A673 (cell line): ENCODE measurements at regions not wholly inside any gene's neighbourhood (a gene's known extent, or its start where the extent isn't known, plus 50 kb on each side); places are given as distances from the start of the nearest gene placed in this dataset.

Experiments used
- BruUV-seq: library from RNA; stranded (reverse); fragments of 400-500 nt; replicated peaks from 2 replicates; lab custom pipeline; 2021; lab: Mats Ljungman, UMichigan
- CTCF ChIA-PET: fragments of 300-600 bp; sonication (Branson Sonifier 250); formaldehyde crosslinking; loops from one replicate; lab custom pipeline; 2022; ENCODE audit warnings: antibody characterized with exemption; lab: Charles Lee
- POLR2A ChIA-PET: fragments of 300-600 bp; sonication (Branson Sonifier 250); formaldehyde crosslinking; loops from one replicate; lab custom pipeline; 2022; ENCODE audit warnings: antibody characterized with exemption; ENCODE audit not compliant: low non-redundant PET; lab: Charles Lee
- DNase-seq: peaks from one replicate; pipeline ENCODE4 v3.0.0-alpha.2; 2015; ENCODE audit warnings: low spot score
- H3K27ac ChIP-seq: fragments of 200-600 bp; sonication (generic); 2 replicates; pipeline ENCODE4 v1.5.1; 2016; ENCODE audit warnings: mixed run types, low read depth, mild to moderate bottlenecking, mixed read lengths, antibody characterized with exemption, low read length; ENCODE audit not compliant: poor library complexity, severe bottlenecking
- H3K27me3 ChIP-seq: fragments of 200-600 bp; sonication (generic); replicated peaks from 2 replicates; pipeline ENCODE4 v1.6.1; 2017; ENCODE audit warnings: mixed run types, low read depth, mild to moderate bottlenecking, mixed read lengths, antibody characterized with exemption, low read length; ENCODE audit not compliant: insufficient read depth, poor library complexity
- H3K36me3 ChIP-seq: fragments of 200-600 bp; sonication (generic); 2 replicates; pipeline ENCODE4 v1.6.1; 2016; ENCODE audit warnings: mixed run types, mild to moderate bottlenecking, mixed read lengths, antibody characterized with exemption, low read length; ENCODE audit not compliant: insufficient read depth, poor library complexity, severe bottlenecking
- H3K4me1 ChIP-seq: fragments of 200-600 bp; sonication (generic); 2 replicates; pipeline ENCODE4 v1.6.1; 2017; ENCODE audit warnings: mixed run types, mild to moderate bottlenecking, mixed read lengths, antibody characterized with exemption, low read length; ENCODE audit not compliant: insufficient read depth, poor library complexity, severe bottlenecking
- H3K4me3 ChIP-seq: fragments of 200-600 bp; sonication (generic); 2 replicates; pipeline ENCODE4 v1.5.1; 2016; ENCODE audit warnings: low read depth, mixed run types, mild to moderate bottlenecking, mixed read lengths, low read length; ENCODE audit not compliant: poor library complexity, severe bottlenecking
- H3K9me3 ChIP-seq: fragments of 200-600 bp; sonication (generic); 2 replicates; pipeline ENCODE4 v1.6.1; 2016; ENCODE audit warnings: mixed run types, low read depth, mild to moderate bottlenecking, mixed read lengths, antibody characterized with exemption, low read length; ENCODE audit not compliant: poor library complexity, severe bottlenecking
- CTCF ChIP-seq: fragments of 300-800, 200-600 bp; sonication (generic); conservative IDR thresholded peaks from 2 replicates; pipeline ENCODE4 v1.5.1; 2017; ENCODE audit warnings: low read depth, mild to moderate bottlenecking, antibody characterized with exemption, low read length, moderate library complexity, mixed read lengths
- EZH2 ChIP-seq: fragments of 200-600 bp; sonication (generic); IDR thresholded peaks from 2 replicates; pipeline ENCODE4 v1.6.1; 2017; ENCODE audit warnings: borderline replicate concordance, low read depth, mild to moderate bottlenecking, mixed read lengths, antibody characterized with exemption, low read length; ENCODE audit not compliant: poor library complexity, severe bottlenecking
- intact Hi-C: fragments of 100-400 bp; cut with micrococcal nuclease; formaldehyde crosslinking; loops from one replicate; pipeline ENCODE4 v1.10.0; 2022; ENCODE audit not compliant: unreplicated experiment

DNA sequence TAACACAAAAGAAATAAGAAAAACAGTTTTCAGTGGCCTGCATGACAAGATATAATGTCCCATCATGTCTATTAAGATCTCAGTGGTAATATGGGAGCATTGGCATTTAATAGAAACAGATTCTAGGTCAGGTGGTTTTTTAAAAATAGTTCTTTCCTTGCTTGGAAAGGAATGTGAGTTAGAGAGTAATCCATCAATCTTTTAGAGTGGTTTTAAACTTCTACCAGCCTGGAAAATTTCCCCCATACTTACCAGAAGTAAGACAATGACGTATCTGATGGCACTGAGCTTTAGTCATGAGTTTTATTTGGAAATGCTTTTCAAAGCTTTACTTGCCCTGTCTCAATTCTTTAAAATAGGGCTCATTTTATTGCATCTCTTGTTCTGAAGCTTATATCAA is 441.7 kb upstream of the SMIM21 start:
- Histone ChIP-seq H3K4me1 (no peaks in the 10 kb centered on the region), H3K36me3 (no peaks in the 10 kb centered on the region), H3K9me3 (no peaks in the 10 kb centered on the region), H3K4me3 (no peak overlapping the region), H3K27me3 (no peaks in the 10 kb centered on the region), H3K27ac (no peak overlapping the region)
- intact Hi-C loops, result no loop called here
- DNase-seq, result no peak
- ChIA-PET POLR2A (no interaction called here), CTCF (no interaction called here)
- no peak for TF ChIP-seq EZH2
- TF ChIP-seq CTCF, result no peak
- no TSS peak for BruUV-seq

GRCh38 chr18:75868031-75868430 is 440.5 kb upstream of the SMIM21 start:
- CTCF ChIA-PET, result no interaction called here
- Histone ChIP-seq H3K36me3 (no peaks in the 10 kb centered on the region), H3K27me3 (no peaks in the 10 kb centered on the region), H3K4me1 (no peaks in the 10 kb centered on the region), H3K4me3 (no peak overlapping the region), H3K9me3 (no peaks in the 10 kb centered on the region), H3K27ac (no peak overlapping the region)
- POLR2A ChIA-PET, result no interaction called here
- no TSS peak for BruUV-seq
- intact Hi-C loops, result no loop called here
- TF ChIP-seq EZH2 (no peak), CTCF (no peak)
- DNase-seq, result no peak

- TF ChIP-seq EZH2 (no peak), CTCF (no peak)
- no peak for DNase-seq
- H3K27ac ChIP-seq, result no peak overlapping the region
- no peaks in the 10 kb centered on the region for H3K27me3 ChIP-seq
- intact Hi-C loops, result no loop called here
- ChIA-PET POLR2A (no interaction called here), CTCF (no interaction called here)
- no peaks in the 10 kb centered on the region for H3K9me3 ChIP-seq
- no peaks in the 10 kb centered on the region for H3K4me1 ChIP-seq
- H3K36me3 ChIP-seq, result no peaks in the 10 kb centered on the region
- no peak overlapping the region for H3K4me3 ChIP-seq
- no TSS peak for BruUV-seq
These were observed 438.1 kb upstream of the SMIM21 start for GRCh38 chr18:75865639-75866038.
